Posterior vena cava (tissue), 2 donors: ENCODE measurements at regions not wholly inside any gene's neighbourhood (a gene's known extent, or its start where the extent isn't known, plus 50 kb on each side); places are given as distances from the start of the nearest gene placed in this dataset.
"Not testable (repeated sequence)": the region's sequence is repeated elsewhere in the genome, so short reads cannot be mapped to it uniquely, and the experiment has no call there.

Source experiments
- DNase-seq: peaks from one replicate; pipeline ENCODE4 v3.0.0-alpha.2; 2020; ENCODE audit warnings: low spot score
- intact Hi-C, 2 donors: fragments of 100-400 bp; cut with DNase I; formaldehyde crosslinking; loops; one replicate each; pipeline versions ENCODE4 v1.14.1 to v1.14.2; 2022 to 2023
- donor health status: DM: yes; HTN: yes; CAD: no.
- donor health status: DM: yes; HTN: yes; CAD: no.

DNA sequence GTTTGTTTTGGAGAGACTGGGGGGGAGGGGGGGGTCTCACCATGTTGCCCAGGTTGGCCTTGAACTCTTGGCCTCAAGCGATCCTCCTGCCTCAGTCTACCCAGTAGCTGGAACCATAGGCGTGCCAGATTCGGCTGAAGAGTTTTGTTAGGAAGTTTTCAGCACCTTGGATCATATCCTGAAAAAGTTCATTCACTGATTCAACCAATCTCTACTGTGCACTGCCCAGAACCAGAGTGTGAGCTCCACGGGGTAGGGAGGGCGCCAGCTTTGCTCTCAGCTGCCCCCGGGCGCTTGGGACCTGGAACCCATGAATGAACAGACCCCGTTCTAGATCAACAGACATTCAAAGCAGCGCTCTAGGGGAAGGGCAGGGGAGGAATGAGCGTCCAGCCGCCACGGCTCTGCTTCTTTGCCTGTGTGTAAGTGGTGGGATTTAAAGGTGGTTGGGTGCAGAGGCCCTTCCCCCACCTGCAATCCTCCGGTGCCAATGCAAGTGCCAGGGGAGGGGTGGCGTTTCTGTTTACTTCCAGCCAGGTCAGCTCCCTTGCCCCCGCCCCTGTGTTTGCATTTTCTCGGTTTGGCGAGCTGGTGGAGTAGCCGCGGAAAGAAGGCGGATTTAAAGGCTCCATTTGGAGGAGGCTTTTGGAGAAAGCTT, 176.2 kb downstream of the OR4M2 start:
- intact Hi-C loops: not testable (repeated sequence)
- peak; percentile 79 for DNase-seq

DNA sequence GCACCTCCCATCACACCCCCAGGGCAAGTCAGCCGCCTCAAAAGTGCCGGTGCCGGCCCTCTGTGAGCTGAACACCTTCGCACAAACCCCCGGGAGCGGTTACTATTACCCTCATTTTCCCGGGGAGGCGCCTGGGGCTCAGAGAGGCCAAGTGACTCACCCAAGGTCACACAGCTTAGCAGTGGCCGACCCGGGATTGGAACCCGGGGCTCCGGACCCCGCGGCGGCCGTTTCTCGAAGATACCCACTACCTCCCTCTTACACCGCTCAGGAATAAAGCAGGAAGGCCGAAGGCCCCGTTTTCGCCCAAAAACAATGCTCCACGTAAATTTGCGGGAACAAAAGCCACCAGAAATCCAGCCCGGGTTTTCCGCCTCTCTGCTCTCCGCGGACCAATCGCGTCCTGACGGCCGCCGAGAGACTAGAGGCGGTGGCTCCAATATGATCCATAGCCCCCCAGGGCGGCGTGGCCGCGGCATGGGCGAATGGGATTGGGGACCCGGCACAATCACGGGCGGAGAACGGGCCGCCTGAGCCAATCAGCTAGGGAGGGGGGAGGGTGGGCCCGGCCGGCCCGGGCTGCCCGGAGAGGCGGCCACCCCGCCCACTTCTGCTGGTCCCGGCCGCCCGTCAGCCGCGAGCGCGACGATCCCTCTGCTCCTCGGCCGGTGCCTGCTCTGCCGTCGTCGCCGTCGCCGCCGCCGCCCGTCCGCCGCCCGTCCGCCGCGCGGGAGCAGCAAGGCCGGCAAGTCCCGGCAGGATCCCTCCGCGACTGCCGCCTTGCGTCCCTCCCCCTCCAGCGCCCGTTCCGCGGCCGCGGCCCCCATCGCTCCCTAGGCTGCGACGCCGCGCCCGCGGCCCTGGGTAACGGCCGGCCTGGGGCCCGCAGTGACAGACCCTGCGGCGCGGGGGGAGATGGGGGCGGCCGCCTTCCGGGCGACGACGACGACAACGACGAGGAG, 177.0 kb downstream of the OR4M2 start:
- intact Hi-C loops: no loop called here
- DNase-seq: no peak

DNA sequence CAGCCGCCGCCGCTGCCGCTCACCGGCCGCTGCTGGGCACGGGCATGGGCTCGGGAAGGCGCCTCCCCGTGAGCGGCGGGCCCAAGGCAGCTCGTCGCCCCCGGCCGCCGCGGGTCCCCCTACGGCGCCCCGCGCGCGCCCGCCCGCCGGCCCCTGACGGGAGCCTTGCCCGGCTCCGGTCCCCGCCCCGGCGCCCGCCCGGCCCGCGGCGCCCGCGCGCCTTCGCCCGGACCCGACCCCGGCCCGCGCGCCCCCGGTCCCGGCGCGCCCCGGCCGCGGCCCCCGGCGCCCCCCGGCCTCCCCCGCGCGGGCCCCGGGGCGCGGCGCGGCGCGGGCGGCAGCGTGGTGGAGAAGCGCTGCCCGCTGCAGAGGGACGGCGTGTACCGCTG, 177.7 kb downstream of the OR4M2 start:
- intact Hi-C loops: no loop called here
- DNase-seq: no peak

GRCh38 chr15:22258398-22259150, 178.2 kb downstream of the OR4M2 start:
- intact Hi-C loops: no loop called here
- peak; percentile 82 for DNase-seq

DNA sequence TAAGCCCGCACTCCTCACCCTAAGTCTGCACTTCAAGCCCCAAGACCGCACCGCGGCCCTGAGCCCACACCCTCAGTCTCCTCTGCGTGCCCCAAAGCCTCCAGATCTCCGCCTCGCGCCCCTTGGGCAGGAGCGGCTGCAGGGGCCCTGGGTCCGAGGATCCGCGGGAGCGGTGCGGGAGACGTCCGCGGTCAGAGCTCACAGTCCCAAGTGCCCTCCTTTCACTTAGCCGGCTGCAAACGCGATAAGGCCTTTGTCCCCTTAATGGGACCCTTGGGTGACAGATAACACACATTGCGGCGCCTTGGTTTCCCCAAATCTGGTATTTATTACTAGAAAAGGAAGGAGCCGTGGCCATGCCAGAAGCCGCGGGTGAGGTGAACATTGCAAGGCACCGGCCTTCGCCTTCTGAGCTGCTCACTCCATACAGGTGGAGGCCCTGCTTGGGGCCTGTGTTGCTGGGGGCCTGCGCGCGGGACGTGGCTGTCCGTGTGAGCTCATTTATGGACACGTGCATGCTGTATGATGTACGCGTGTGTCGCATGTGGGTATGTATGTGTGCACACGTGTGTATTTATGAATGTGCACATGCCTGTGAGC, 178.9 kb downstream of the OR4M2 start:
- intact Hi-C loops, DNase-seq: not testable (repeated sequence)

- peak; percentile 18 for DNase-seq
Measured at GRCh38 chr15:22259881-22260421, 179.6 kb downstream of the OR4M2 start.

DNA sequence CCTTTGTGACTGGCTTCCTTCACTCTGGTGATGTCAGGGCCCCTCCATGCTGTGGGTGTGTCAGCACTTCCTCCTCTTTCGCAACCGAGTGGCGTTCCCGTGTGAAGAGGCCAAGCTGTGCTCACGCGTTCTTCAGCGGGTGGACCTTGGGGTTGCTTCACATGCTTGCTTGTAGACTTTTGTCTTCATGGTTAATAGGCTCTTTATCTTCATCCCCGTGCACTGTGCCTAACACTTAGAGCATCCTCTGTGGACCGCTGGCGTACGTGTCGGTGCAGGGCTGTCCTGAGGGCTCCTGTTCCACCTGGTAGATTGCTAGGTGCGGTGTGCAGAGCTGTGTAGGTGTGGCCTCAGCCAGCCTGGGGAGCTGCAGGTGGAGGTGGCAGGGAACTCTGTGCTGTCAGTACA, 182.3 kb downstream of the OR4M2 start:
- DNase-seq: no peak
- intact Hi-C loops: no loop called here

More at GRCh38 chr15:22259881-22260421, 179.6 kb downstream of the OR4M2 start:
- intact Hi-C loops: no loop called here

DNA sequence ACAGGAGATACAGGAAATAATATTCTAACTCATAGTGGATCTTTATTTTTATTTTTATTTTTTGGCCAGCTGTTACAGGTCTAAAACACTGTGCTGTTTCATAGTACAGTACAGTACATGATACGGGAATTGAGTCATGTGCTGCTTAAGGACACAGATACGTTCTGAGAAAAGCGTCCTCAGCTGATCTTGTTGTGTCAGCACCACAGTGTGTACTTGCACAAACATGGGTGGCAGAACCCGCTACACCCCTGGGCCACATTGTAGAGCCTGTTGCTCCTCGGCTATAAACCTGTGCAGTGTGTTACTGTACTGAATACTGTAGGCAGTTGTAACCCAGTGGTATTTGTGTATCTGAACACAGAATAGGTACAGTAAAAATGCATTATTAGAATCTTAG, 183.4 kb downstream of the OR4M2 start:
- no peak for DNase-seq
- intact Hi-C loops: no loop called here

DNA sequence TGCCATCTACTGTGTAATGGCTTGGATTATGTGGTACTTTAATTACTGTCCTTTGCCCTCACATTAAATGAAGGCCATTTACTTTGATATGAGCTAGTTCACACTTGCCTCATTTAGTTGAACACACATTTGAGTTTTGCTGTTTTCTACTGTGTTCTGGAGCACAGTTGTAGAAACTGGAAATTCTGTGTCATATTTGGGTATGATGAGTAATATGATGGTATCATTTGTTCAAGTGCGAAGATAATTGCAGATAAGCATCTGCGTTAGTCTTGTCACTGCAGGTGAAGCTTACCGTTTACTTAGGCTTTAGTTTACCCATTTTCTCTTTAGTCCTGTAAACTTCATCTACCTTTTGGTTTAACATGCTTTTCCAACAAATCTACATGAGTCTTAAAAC, 183.9 kb downstream of the OR4M2 start:
- intact Hi-C loops, DNase-seq: not testable (repeated sequence)

GRCh38 chr15:22265056-22265945, 185.0 kb downstream of the OR4M2 start:
- intact Hi-C loops: no loop called here
- no peak for DNase-seq

DNA sequence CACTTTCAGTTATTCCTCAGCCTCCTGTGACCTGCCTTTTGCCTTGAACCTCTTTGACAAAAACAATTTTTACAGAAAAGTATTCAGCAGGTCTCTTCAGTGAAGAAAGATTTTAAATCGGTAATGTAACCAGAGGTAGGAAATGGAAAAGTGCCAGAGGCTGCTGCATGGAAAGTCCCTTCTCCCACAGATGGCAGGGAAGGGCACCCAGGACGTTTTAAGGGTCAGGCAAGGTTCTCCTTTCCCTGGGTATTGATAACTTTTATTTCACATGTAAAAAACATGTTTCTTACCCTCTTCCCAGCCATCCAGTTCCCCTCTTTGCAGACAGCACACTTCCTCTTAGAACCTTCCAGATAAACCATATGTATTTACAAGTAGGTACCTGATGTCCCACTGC, 185.6 kb downstream of the OR4M2 start:
- intact Hi-C loops: no loop called here

GRCh38 chr15:22267761-22268160, 187.4 kb downstream of the OR4M2 start:
- intact Hi-C loops: no loop called here

More for the DNA sequence above, 185.6 kb downstream of the OR4M2 start:
- no peak for DNase-seq

DNA sequence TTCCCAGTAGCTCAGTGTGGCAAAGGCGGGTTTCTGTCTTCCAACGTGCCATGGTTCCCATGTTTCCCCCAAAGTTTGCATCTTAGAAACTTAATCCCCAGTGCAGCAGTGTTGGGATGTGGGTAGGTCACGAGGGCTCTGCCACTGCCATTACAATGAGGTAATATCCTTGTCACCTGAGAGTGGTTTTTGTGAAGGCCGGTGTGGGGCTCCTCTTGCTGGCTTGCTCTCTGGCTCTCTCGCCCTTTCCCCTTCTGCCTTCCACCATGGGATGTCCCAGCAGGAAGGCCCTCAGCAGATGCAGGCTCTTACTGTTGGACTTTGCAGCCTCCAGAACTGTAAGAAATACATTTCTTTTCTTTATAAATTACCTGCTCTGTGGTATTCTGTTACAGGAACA, 187.9 kb downstream of the OR4M2 start:
- DNase-seq, intact Hi-C loops: not testable (repeated sequence)

More at GRCh38 chr15:22267761-22268160, 187.4 kb downstream of the OR4M2 start:
- DNase-seq: no peak

DNA sequence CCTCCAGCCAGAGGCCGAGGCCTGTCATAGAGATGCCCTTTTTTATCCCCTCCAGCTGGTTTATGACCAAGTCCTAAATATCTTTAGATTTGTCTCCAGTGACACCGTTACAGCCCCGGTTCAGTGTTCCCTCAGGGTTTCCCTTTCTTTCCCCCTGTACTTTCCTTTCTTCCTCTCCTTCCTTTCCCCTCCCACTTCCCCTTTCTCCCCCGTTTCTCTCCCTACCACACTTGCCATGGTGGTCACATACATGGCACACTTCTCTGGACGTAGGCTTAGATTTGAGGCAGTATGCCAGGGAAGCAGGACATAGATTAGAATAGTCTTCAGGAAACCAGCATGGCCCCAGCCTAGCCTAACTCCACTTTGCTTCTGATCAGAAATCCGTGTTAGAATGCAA, 188.3 kb downstream of the OR4M2 start:
- DNase-seq, intact Hi-C loops: not testable (repeated sequence)

DNA sequence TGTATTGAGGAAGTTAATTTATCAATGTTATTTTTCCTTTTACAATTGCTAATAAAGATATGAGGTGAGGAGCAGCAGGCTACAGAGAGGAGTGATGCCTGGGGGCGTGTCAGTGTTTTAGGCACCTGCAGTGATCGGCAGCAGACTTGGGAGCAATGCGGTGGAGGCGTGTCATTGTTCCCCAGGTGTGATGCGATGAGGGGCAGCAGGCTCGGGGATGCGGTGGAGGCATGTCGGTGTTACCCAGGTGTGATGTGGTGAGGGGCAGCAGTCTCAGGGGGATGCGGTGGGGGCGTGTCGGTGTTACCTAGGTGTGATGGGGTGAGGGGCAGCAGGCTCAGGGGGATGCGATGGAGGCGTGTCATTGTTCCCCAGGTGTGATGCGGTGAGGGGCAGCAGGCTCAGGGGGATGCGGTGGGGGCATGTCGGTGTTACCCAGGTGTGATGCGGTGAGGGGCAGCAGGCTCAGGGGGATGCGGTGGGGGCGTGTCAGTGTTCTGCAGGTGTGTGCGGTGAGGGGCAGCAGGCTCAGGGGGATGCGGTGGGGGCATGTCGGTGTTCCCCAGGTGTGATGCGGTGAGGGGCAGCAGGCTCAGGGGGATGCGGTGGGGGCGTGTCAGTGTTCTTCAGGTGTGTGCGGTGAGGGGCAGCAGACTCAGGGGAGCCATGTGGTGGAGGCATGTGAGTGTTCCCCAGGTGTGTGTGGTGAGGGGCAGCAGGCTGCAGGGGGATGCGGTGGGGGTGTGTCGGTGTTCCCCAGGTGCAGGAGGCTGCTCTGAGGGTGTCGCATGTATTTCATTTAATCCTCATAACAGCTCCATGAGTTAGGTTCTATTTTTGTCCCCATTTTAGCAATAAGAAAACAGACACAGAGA, 186.2 kb upstream of the GOLGA6L22 start:
- DNase-seq, intact Hi-C loops: not testable (repeated sequence)

DNA sequence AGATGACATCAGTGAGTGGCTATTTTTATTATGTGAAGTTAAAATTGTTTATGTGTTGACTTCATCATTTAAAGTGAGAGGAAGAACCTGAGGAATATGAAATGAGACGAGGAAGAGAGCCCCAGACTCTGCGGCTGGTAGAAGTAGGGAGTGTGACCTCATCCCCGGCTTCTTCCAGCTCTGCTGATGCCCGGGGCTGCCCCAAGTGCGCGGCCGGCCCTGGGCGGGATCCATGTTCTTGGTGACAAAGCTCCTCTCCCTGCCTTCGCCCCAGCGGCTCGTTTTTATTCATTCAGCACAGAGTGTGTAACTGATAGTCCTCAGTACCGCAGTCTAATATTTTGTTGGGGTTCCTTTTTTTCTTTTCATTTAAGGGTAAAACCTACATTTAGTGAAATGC, 185.5 kb upstream of the GOLGA6L22 start:
- intact Hi-C loops: not testable (repeated sequence)

DNA sequence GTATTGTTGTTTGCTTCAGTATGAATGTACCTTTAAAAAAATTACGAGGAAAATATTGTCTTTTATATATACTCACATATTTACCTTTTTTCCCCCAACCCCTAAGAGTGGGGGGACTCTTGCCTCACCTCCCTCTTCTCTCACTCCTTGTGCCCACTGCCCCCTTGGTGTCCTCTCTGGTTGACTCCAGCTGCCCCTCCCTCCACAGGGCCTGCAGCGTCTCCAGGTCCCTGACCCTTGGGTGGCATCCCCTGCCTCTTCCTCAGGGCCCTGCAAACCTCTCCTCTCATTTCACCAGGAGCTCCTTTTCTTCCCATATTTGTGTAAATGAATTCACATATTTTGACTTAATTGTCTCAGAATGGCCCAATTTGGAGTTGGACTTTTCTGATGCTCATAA, 184.3 kb upstream of the GOLGA6L22 start:
- DNase-seq, intact Hi-C loops: not testable (repeated sequence)

More for the DNA sequence above, 185.5 kb upstream of the GOLGA6L22 start:
- DNase-seq: not testable (repeated sequence)
